Neutrophil (primary cell): ENCODE measurements at regions not wholly inside any gene's neighbourhood (a gene's known extent, or its start where the extent isn't known, plus 50 kb on each side); places are given as distances from the start of the nearest gene placed in this dataset.

Source experiments
- H3K27ac ChIP-seq: fragments of 200-600 bp; sonication (generic); 2 replicates; pipeline ENCODE4 v1.5.1; 2016; ENCODE audit warnings: mild to moderate bottlenecking, moderate library complexity
- H3K27me3 ChIP-seq: fragments of 200-600 bp; sonication (generic); 2 replicates; pipeline ENCODE4 v1.6.0; 2016; ENCODE audit warnings: mild to moderate bottlenecking
- H3K36me3 ChIP-seq: fragments of 200-600 bp; sonication (generic); 2 replicates; pipeline ENCODE4 v1.5.1; 2017
- H3K4me1 ChIP-seq, 2 experiments: fragments of 200-600 bp in 1 of 2; sonication (generic) in 1 of 2; 1 replicate in 1 of 2; 2 replicates in 1 of 2; pipeline versions ENCODE4 v1.5.1 to v1.6.1; 2013 to 2016; ENCODE audit warnings: low read depth in 1 of 2, low read length in 1 of 2, mild to moderate bottlenecking in 1 of 2, moderate library complexity in 1 of 2; ENCODE audit not compliant: control insufficient read depth in 1 of 2, insufficient read depth in 1 of 2
- H3K4me3 ChIP-seq, 2 experiments: fragments of 200-600 bp in 1 of 2; sonication (generic) in 1 of 2; 1 replicate in 1 of 2; 2 replicates in 1 of 2; pipeline ENCODE4 v1.5.1; 2013 to 2016; ENCODE audit warnings: low read depth in 1 of 2, low read length in 1 of 2, mild to moderate bottlenecking in 1 of 2, moderate library complexity in 1 of 2
- H3K9me3 ChIP-seq: fragments of 200-600 bp; sonication (generic); 2 replicates; pipeline ENCODE4 v1.5.1; 2016
- CTCF ChIP-seq: fragments of 200-600 bp; sonication (generic); IDR thresholded peaks from 2 replicates; pipeline ENCODE4 v1.5.1; 2016; ENCODE audit warnings: antibody characterized with exemption

GRCh38 chr1:5711079-5711478, 281.1 kb downstream of the NPHP4 start:
- H3K4me1 ChIP-seq: no peaks in the 10 kb centered on the region
- H3K9me3 ChIP-seq: no peaks in the 10 kb centered on the region
- peaks cover 16% of the 10 kb centered on the region for H3K27me3 ChIP-seq
- no peak for TF ChIP-seq CTCF
- no peak overlapping the region for H3K4me3 ChIP-seq
- H3K27ac ChIP-seq: no peak overlapping the region
- no peaks in the 10 kb centered on the region for H3K36me3 ChIP-seq

GRCh38 chr1:5709976-5710375, 282.2 kb downstream of the NPHP4 start:
- Histone ChIP-seq H3K9me3 (no peaks in the 10 kb centered on the region), H3K4me3 (no peak overlapping the region), H3K4me1 (no peaks in the 10 kb centered on the region), H3K36me3 (no peaks in the 10 kb centered on the region), H3K27ac (no peak overlapping the region), H3K27me3 (peaks cover 14% of the 10 kb centered on the region)
- no peak for TF ChIP-seq CTCF

- H3K4me3 ChIP-seq: no peak overlapping the region
- H3K27me3 ChIP-seq: peaks cover 14% of the 10 kb centered on the region
- H3K36me3 ChIP-seq: no peaks in the 10 kb centered on the region
- no peak for TF ChIP-seq CTCF
- no peaks in the 10 kb centered on the region for H3K4me1 ChIP-seq
- H3K9me3 ChIP-seq: no peaks in the 10 kb centered on the region
- H3K27ac ChIP-seq: no peak overlapping the region
Observed at GRCh38 chr1:5709461-5709975, 282.7 kb downstream of the NPHP4 start.

GRCh38 chr1:5708346-5709245, 283.6 kb downstream of the NPHP4 start:
- Histone ChIP-seq H3K4me1 (no peaks in the 10 kb centered on the region), H3K27me3 (peaks cover 11% of the 10 kb centered on the region), H3K36me3 (no peaks in the 10 kb centered on the region), H3K9me3 (no peaks in the 10 kb centered on the region), H3K27ac (no peak overlapping the region), H3K4me3 (no peak overlapping the region)
- TF ChIP-seq CTCF: no peak

GRCh38 chr1:5707566-5708345, 284.5 kb downstream of the NPHP4 start:
- no peak for TF ChIP-seq CTCF
- H3K27ac ChIP-seq: no peak overlapping the region
- H3K4me1 ChIP-seq: no peaks in the 10 kb centered on the region
- H3K4me3 ChIP-seq: no peak overlapping the region
- H3K9me3 ChIP-seq: no peaks in the 10 kb centered on the region
- H3K36me3 ChIP-seq: no peaks in the 10 kb centered on the region
- peaks cover 4% of the 10 kb centered on the region for H3K27me3 ChIP-seq
